Loucy (cell line): ENCODE measurements at regions not wholly inside any gene's neighbourhood (a gene's known extent, or its start where the extent isn't known, plus 50 kb on each side); places are given as distances from the start of the nearest gene placed in this dataset.

Experiments used
- CTCF ChIP-seq: fragments of 200-600 bp; sonication (generic); conservative IDR thresholded peaks from 2 replicates; pipeline ENCODE4 v1.5.1; 2014; ENCODE audit warnings: mild to moderate bottlenecking, antibody characterized with exemption, low read length
- EZH2phosphoT487 ChIP-seq: fragments of 200-600 bp; IDR thresholded peaks from 2 replicates; pipeline ENCODE4 v1.6.1; 2018; ENCODE audit warnings: antibody characterized with exemption, mild to moderate bottlenecking, moderate library complexity, borderline replicate concordance

DNA sequence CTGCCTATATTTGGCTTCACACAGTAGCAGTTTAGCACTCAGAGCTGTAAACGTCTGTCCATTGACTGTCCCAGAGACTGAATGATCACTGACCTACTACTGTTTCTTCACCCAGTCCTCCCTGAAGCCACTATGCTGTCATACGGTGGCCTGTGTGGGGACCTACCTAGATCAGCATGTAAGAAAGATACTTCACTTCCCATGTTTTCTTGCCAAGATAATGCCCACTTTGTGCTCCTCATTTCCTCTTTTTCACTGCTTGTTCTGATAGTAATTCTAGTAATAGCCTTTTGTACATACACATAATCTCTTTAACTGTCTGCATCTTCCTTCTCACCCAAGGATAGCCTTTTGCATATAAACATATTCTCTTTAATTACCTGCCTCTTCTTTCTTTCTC lies 109.9 kb upstream of the TIAM2 start:
- TF ChIP-seq CTCF = no peak
- no peak for TF ChIP-seq EZH2phosphoT487
